H7 (cell line): ENCODE measurements at regions not wholly inside any gene's neighbourhood (a gene's known extent, or its start where the extent isn't known, plus 50 kb on each side); places are given as distances from the start of the nearest gene placed in this dataset.

Experiments used
- DNase-seq: peaks from one replicate; pipeline ENCODE4 v3.0.0; 2012
- H3K27me3 ChIP-seq: 2 replicates; pipeline ENCODE4 v1.6.0; 2011; ENCODE audit warnings: mild to moderate bottlenecking, low read length; ENCODE audit not compliant: control insufficient read depth, insufficient read depth
- H3K36me3 ChIP-seq: replicated peaks from 2 replicates; pipeline ENCODE4 v1.5.1; 2011; ENCODE audit warnings: low read length; ENCODE audit not compliant: control insufficient read depth, insufficient read depth
- H3K4me3 ChIP-seq: 2 replicates; pipeline ENCODE4 v1.5.1; 2011; ENCODE audit warnings: low read depth, mild to moderate bottlenecking, control low read depth, low read length, moderate library complexity; ENCODE audit not compliant: insufficient read depth

DNA sequence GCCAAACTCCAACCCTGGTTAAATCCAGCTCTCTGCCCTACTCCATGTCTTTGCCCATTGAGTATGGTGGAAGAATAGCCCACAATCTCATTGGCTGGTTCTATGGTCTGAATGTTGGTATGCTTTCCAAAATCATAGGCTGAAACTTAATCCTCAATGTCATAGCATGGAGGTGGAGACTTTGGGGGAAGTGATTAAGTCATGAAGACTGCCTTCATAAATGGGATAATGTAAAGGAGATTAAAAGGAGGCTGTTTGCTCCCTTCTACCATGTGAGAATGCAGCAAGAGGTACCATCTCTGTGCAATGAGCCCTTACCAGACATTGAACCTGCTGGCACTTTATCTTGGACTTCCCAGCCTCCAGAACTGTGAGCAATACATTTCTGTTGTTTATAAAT is 54.4 kb upstream of the FDX1 start:
- no peak for DNase-seq
- Histone ChIP-seq H3K27me3 (no peaks in the 10 kb centered on the region; the same call in 1 of the 2 replicates), H3K36me3 (no peaks in the 10 kb centered on the region), H3K4me3 (no peak overlapping the region)

DNA sequence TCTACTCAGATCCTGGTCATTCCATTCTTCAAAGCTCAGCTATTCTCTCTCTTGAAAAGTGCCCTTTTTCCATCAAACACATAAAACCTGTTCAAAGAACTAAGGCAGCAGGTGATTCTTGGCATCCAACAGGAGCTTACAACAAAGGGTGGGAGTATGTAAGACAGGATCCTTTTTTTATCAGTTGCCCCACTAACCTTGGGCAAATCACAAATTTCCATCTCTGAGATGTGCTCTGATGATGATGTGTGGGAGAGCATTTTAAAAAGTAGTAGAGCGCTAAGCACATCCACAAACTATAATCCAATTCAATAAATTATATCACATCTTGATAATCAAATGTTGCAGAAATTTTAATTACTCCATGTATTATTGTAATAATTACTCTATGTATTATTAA is 53.7 kb upstream of the FDX1 start:
- H3K4me3 ChIP-seq, result no peak overlapping the region
- DNase-seq, result no peak
- no peaks in the 10 kb centered on the region; the same call in 1 of the 2 replicates for H3K27me3 ChIP-seq
- no peaks in the 10 kb centered on the region for H3K36me3 ChIP-seq

GRCh38 chr11:110376711-110377324 is 52.9 kb upstream of the FDX1 start:
- DNase-seq, result peak; percentile 47
- Histone ChIP-seq H3K36me3 (no peaks in the 10 kb centered on the region), H3K4me3 (no peak overlapping the region), H3K27me3 (no peaks in the 10 kb centered on the region; the same call in 1 of the 2 replicates)

DNA sequence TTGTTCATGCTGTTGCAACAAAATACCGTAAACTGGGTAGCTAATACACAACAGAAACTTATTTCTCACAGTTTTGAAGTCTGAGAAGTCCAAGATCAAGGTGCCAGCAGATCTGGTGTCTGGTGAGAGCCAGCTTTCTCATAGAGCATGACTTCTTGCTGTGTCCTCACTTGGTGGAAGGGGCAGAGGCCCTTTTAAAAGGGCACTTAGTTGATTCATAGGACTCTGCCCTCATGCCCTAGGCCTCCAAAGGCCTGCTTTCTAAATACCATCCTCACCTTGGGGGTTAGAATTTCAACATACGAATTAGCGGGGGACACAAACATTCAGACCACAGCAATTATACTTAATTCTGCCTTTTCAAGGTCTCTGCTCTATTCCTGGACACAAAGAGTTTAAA is 52.3 kb upstream of the FDX1 start:
- H3K4me3 ChIP-seq, result no peak overlapping the region
- H3K36me3 ChIP-seq, result no peaks in the 10 kb centered on the region
- no peak for DNase-seq
- no peaks in the 10 kb centered on the region; the same call in 1 of the 2 replicates for H3K27me3 ChIP-seq

GRCh38 chr11:110379261-110379660 is 50.5 kb upstream of the FDX1 start:
- no peaks in the 10 kb centered on the region for H3K36me3 ChIP-seq
- no peak for DNase-seq

DNA sequence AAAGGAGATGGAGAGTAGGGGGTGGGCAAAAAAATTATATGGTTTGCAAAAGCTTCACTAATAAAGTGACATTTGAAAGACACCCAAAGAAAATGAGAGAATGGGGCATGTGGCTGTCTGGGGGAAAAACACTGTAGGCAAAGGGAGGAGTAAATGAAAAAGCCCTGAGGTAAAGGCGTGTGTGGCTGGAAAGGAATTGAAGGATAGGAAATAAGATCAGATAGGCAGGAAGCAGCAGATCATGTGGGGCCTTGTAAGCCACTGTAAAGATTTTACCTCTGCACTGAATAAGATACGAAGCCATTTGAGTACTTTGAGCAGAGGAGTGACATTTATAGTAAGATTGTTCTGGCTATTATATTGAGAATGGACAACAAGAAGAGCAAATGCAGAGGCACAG is 49.8 kb upstream of the FDX1 start:
- Histone ChIP-seq H3K27me3 (no peaks in the 10 kb centered on the region; the same call in 1 of the 2 replicates), H3K4me3 (no peak overlapping the region), H3K36me3 (no peaks in the 10 kb centered on the region)
- no peak for DNase-seq

More at GRCh38 chr11:110379261-110379660, 50.5 kb upstream of the FDX1 start:
- Histone ChIP-seq H3K4me3 (no peak overlapping the region), H3K27me3 (no peaks in the 10 kb centered on the region; the same call in 1 of the 2 replicates)
